Naive B cell (primary cell): ENCODE measurements at regions not wholly inside any gene's neighbourhood (a gene's known extent, or its start where the extent isn't known, plus 50 kb on each side); places are given as distances from the start of the nearest gene placed in this dataset.
"Not testable (repeated sequence)": the region's sequence is repeated elsewhere in the genome, so short reads cannot be mapped to it uniquely, and the experiment has no call there.

ENCODE experiments used
- ATAC-seq, 2 donors: fragments of 150-1000 bp; cut with Tn5 transposase; 2 replicates each; pipeline ENCODE4 v1.10.0; 2021; ENCODE audit warnings: low read depth in 2 of 2, mild to moderate bottlenecking in 2 of 2, moderate library complexity in 2 of 2
- DNase-seq: peaks from one replicate; pipeline ENCODE4 v3.0.0; 2022
- H3K27ac Mint-ChIP-seq, 6 donors: one replicate each; pipeline ENCODE4 v1.8.0; 2020 to 2022; ENCODE audit warnings: mild to moderate bottlenecking in 6 of 6, mixed read lengths in 6 of 6, moderate library complexity in 5 of 6, inconsistent platforms in 2 of 6
- H3K27me3 Mint-ChIP-seq, 3 donors: one replicate each; pipeline ENCODE4 v1.8.0; 2021 to 2022; ENCODE audit warnings: mixed read lengths in 3 of 3, mild to moderate bottlenecking in 1 of 3
- H3K36me3 Mint-ChIP-seq, 2 donors: one replicate each; pipeline ENCODE4 v1.8.0; 2020 to 2022; ENCODE audit warnings: mixed read lengths in 2 of 2, inconsistent platforms in 1 of 2, mild to moderate bottlenecking in 1 of 2
- H3K4me1 Mint-ChIP-seq, 3 donors: one replicate each; pipeline ENCODE4 v1.8.0; 2020 to 2022; ENCODE audit warnings: mixed read lengths in 3 of 3, inconsistent platforms in 1 of 3, mild to moderate bottlenecking in 1 of 3, moderate library complexity in 1 of 3
- H3K4me3 Mint-ChIP-seq, 8 donors: one replicate each; pipeline ENCODE4 v1.8.0; 2020 to 2022; ENCODE audit warnings: mild to moderate bottlenecking in 8 of 8, mixed read lengths in 8 of 8, moderate library complexity in 8 of 8, inconsistent platforms in 2 of 8
- H3K9me3 Mint-ChIP-seq, 7 donors: one replicate each; pipeline ENCODE4 v1.8.0; 2020 to 2022; ENCODE audit warnings: mixed read lengths in 7 of 7, mild to moderate bottlenecking in 5 of 7, inconsistent platforms in 2 of 7, moderate library complexity in 1 of 7

DNA sequence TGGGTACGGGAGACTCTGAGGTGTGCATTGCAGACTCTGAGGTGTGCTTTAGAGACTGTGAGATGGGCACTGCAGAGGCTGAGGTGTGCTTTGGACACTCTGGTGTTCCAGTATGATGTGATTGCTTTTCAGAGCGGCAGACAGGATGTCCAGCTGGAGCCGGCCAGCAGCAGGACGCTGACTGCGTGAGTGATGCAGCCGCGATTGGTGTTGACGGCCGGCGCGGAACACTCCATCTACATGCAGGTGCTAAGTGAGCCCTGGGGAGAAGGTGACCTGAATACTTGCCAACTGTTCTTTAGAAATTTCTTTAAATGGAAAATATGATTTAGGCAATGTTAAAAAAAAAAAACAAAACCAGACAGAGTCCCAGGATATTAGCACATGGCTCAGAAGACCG lies 103.1 kb upstream of the PPP2R3B start:
- Mint-ChIP-seq H3K27ac (no peak overlapping the region), H3K4me1 (no peaks in the 10 kb centered on the region), H3K27me3 (peaks cover 0 to 10% (median 0%) of the 10 kb centered on the region in 3 donors), H3K4me3 (no peak overlapping the region), H3K36me3 (no peaks in the 10 kb centered on the region), H3K9me3 (peaks cover 0 to 13% (median 6%) of the 10 kb centered on the region in 7 donors)
- DNase-seq: no peak
- no peak for ATAC-seq

DNA sequence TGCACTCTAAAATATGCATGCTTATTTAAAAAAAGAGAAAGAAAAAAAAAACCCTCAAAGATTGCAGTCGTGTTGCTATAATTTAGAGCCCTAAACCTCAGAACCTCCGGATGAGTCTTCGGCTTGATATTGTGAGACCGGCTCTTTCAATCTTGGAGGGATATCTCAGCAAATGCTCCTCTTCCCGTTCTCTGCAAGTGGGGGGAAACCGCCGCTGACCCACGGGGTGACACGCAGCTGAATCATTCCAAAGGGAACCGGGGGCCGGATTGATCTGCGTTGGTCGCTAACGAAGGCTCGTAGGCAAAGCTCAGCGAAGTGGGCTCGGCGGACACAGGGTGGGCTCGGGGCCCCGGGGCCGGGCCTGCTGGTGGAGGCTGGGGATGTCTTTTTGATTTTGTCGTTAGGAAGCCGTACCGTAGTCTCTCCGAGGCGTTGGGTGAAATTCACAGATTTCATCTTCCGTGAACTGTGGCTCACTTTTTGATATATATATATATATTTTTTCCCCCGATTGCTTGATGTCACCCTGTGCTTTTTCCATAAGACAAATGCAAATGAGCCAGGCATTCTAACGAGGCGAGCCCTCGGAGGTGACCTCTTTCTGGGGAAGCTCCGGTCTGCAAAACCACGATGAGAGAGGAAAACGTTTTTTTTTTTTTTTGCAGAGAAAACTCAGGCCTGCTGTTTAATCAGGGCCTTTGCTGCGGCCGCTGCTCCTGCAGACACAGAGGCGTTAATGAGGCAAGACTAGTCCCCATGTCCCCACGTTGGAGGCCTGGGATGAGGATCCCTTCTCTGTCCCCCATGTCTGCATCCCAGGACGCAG lies 110.7 kb upstream of the PPP2R3B start:
- ATAC-seq: no peak

DNA sequence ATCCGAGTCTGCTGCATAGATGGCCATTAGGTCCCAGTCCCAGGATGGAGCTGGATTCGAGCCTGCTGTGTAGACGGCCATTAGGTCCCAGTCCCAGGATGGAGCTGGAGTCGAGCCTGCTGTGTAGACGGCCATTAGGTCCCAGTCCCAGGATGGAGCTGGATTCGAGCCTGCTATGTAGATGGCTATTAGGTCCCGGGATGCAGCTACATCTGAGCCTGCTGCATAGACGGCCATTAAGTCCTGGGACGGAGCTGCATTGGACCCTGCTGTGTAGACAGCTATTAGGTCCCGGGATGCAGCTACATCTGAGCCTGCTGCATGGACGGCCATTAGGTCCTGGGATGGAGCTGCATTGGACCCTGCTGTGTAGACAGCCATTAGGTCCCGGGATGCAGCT lies 112.2 kb upstream of the PPP2R3B start:
- not testable (repeated sequence) for DNase-seq, H3K27ac Mint-ChIP-seq, ATAC-seq, H3K4me3 Mint-ChIP-seq, H3K4me1 Mint-ChIP-seq
- peaks cover 0 to 14% of the 10 kb centered on the region in 2 donors for H3K36me3 Mint-ChIP-seq
- H3K27me3 Mint-ChIP-seq: peaks cover 20 to 39% (median 27%) of the 10 kb centered on the region in 3 donors
- H3K9me3 Mint-ChIP-seq: peaks cover 0 to 14% (median 6%) of the 10 kb centered on the region in 7 donors

More for the DNA sequence above, 110.7 kb upstream of the PPP2R3B start:
- H3K4me3 Mint-ChIP-seq: peak overlapping the region in 1 of 8 donors; percentile 29
- H3K4me1 Mint-ChIP-seq: peaks cover 0 to 2% (median 0%) of the 10 kb centered on the region in 3 donors
- peaks cover 3 to 9% (median 5%) of the 10 kb centered on the region in 7 donors for H3K9me3 Mint-ChIP-seq
- H3K27ac Mint-ChIP-seq: no peak overlapping the region
- DNase-seq: no peak
- peaks cover 15 to 33% (median 20%) of the 10 kb centered on the region in 3 donors for H3K27me3 Mint-ChIP-seq
- H3K36me3 Mint-ChIP-seq: peaks cover 0 to 9% of the 10 kb centered on the region in 2 donors

DNA sequence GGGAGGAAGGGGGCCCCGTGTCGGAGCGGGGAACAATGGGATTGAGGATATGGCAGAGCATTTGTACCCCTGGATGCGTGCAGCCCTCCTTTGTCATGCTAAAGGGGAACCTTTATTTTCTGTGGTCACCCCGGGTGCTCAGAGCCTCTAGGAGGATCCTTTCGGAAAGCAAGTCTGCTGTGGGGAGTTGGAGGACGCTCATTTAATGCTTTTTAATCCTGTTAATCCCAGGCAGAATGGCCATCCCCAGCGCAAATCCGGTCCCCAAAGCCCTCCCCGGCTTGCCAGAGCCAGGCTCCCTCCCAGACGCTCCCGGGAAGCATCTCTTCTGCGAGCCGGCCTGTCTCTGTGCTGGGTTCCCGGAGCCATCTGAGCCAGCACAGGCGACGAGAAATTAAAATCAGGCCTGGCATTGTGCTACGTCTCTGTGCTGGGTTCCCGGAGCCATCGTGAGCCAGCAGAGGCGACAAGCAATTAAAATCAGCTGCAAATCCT lies 113.2 kb upstream of the PPP2R3B start:
- no peak for DNase-seq
- peaks cover 0 to 14% (median 6%) of the 10 kb centered on the region in 7 donors for H3K9me3 Mint-ChIP-seq
- H3K27ac Mint-ChIP-seq: no peak overlapping the region

DNA sequence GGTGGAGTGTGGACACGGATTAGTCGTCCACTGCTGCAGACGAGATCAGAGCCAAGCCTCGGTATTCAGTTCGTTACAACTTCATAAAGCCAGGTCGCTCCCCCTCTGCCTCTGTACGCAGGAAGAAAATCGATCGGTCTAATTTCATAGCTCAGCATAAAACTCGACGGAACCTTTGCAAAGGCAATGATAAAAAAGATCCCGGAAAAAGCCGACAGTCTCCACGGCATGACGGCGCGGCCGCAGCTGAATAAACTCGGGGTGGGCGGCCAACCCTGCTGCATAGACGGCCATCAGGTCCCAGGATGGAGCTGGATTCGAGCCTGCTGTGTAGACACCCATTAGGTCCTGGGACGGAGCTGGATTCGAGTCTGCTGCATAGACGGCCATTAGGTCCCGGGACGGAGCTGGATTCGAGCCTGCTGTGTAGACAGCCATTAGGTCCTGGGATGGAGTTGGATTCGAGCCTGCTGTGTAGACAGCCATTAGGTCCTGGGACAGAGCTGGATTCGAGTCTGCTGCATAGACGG lies 113.8 kb upstream of the PPP2R3B start:
- ATAC-seq (no peak), DNase-seq (no peak)
- H3K27ac Mint-ChIP-seq: no peak overlapping the region
- H3K9me3 Mint-ChIP-seq: peaks cover 0 to 14% (median 6%) of the 10 kb centered on the region in 7 donors
- H3K4me1 Mint-ChIP-seq: peaks cover 0 to 2% (median 0%) of the 10 kb centered on the region in 3 donors
- no peak overlapping the region for H3K4me3 Mint-ChIP-seq
- H3K36me3 Mint-ChIP-seq: peaks cover 0 to 14% of the 10 kb centered on the region in 2 donors
- H3K27me3 Mint-ChIP-seq: peaks cover 26 to 39% (median 27%) of the 10 kb centered on the region in 3 donors

More for the DNA sequence above, 113.2 kb upstream of the PPP2R3B start:
- Mint-ChIP-seq H3K27me3 (peaks cover 25 to 39% (median 27%) of the 10 kb centered on the region in 3 donors), H3K4me3 (no peak overlapping the region), H3K36me3 (peaks cover 0 to 14% of the 10 kb centered on the region in 2 donors), H3K4me1 (peaks cover 0 to 2% (median 0%) of the 10 kb centered on the region in 3 donors)
- ATAC-seq: no peak

DNA sequence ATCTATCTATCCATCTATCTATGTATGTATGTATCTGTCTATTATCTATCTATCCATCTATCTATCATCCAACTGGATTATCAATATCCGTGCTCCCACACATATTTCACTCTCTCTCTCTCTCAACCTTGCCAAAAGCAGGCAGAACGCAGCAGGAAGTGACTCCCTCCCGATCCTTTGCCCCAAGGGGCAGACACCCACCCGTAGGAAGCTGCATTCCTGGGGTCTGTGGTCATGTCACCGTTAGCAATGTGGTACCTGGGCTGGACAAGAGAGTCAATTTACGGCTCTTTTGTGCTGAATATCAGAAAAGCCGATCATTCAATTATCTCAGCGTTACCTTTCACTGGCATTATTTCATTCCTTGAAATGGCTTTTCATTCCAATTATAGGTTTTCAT lies 119.6 kb upstream of the PPP2R3B start:
- no peak for DNase-seq
- H3K27ac Mint-ChIP-seq: no peak overlapping the region

DNA sequence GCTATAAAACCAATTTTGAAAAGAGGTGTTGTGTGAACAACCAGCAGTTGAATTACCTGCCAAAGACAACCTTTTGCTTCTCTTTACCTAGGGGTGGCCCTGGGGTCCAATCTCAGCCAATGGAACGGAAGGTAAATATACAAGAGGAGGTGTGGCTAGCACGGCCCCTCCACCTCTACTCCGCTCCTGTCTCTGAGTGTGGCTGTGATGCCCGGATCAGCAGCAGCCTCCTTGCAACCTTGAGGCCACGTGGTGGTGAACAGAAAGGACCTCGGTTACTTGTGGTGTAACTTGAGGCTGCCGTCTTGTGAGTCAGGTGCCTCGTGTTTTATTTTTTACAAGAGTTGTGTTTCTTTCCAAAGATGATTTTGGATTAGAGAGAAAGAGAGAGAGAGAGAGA lies 121.5 kb upstream of the PPP2R3B start:
- ATAC-seq: no peak
- Mint-ChIP-seq H3K36me3 (no peaks in the 10 kb centered on the region), H3K4me1 (no peaks in the 10 kb centered on the region), H3K27ac (no peak overlapping the region), H3K9me3 (peaks cover 0 to 28% (median 15%) of the 10 kb centered on the region in 7 donors), H3K27me3 (peaks cover 0 to 12% (median 0%) of the 10 kb centered on the region in 3 donors), H3K4me3 (no peak overlapping the region)
- DNase-seq: no peak

More for the DNA sequence above, 119.6 kb upstream of the PPP2R3B start:
- Mint-ChIP-seq H3K27me3 (peaks cover 16 to 26% (median 17%) of the 10 kb centered on the region in 3 donors), H3K36me3 (peaks cover 0 to 14% of the 10 kb centered on the region in 2 donors), H3K4me3 (no peak overlapping the region), H3K4me1 (no peaks in the 10 kb centered on the region), H3K9me3 (peaks cover 13 to 34% (median 22%) of the 10 kb centered on the region in 7 donors)
- ATAC-seq: no peak

DNA sequence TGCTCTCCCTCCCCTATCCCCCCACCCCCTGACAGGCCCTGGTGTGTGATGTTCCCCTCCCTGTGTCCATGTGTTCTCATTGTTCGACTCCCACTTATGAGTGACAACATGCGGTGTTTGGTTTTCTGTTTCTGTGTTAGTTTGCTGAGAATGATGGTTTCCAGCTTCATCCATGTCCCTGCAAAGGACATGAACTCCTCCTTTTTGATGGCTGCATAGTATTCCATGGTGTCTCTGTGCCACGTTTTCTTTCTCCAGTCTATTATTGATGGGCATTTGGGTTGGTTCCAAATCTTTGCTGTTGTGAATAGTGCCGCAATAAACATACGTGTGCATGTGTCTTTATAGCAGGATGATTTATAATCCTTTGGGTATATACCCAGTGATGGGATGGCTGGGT lies 121.8 kb upstream of the SHOX start:
- DNase-seq, H3K27ac Mint-ChIP-seq, ATAC-seq, H3K4me3 Mint-ChIP-seq, H3K4me1 Mint-ChIP-seq, H3K36me3 Mint-ChIP-seq: not testable (repeated sequence)
- Mint-ChIP-seq H3K27me3 (peaks cover 0 to 12% (median 0%) of the 10 kb centered on the region in 3 donors), H3K9me3 (peaks cover 0 to 28% (median 15%) of the 10 kb centered on the region in 7 donors)

DNA sequence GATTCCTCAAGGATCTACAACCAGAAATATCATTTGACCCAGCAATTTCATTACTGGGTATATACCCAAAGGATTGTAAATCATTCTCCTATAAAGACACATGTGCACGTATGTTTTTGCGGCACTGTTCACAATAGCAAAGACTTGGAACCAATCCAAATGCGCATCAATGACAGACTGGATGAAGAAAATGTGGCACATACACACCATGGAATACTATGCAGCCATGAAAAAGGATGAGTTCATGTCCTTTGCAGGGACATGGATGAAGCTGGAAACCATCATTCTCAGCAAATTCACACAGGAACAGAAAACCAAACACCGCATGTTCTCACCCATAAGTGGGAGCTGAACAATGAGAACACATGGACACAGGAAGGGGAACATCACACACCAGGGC lies 119.5 kb upstream of the SHOX start:
- not testable (repeated sequence) for H3K4me3 Mint-ChIP-seq, H3K27ac Mint-ChIP-seq, H3K27me3 Mint-ChIP-seq, ATAC-seq, DNase-seq, H3K4me1 Mint-ChIP-seq, H3K36me3 Mint-ChIP-seq
- H3K9me3 Mint-ChIP-seq: peaks cover 3 to 28% (median 15%) of the 10 kb centered on the region in 7 donors

DNA sequence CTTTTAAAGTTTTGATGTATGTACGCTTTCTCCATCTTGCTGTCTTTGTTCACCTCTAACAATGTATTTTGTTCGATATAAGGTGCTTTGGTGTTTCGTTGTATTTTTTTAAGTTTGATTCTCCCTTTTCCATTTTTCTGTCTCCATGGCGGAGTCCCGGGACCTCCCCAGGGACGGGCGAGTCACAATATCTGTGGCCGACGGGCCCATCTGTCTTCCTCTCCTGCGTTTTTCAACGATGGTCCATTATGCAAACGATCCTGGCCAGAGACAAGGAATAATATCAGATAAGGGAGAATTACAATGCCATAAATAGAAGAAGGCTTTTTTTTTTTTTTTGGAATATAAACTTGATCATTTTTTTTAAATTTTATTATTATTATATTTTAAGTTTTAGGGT lies 112.3 kb upstream of the SHOX start:
- Mint-ChIP-seq H3K36me3 (peaks cover 0 to 18% of the 10 kb centered on the region in 2 donors), H3K27me3 (peaks cover 4 to 22% (median 12%) of the 10 kb centered on the region in 3 donors), H3K27ac (no peak overlapping the region), H3K4me3 (no peak overlapping the region), H3K9me3 (peaks cover 6 to 18% (median 7%) of the 10 kb centered on the region in 7 donors), H3K4me1 (peaks cover 2 to 7% (median 5%) of the 10 kb centered on the region in 3 donors)
- DNase-seq (no peak), ATAC-seq (no peak)

DNA sequence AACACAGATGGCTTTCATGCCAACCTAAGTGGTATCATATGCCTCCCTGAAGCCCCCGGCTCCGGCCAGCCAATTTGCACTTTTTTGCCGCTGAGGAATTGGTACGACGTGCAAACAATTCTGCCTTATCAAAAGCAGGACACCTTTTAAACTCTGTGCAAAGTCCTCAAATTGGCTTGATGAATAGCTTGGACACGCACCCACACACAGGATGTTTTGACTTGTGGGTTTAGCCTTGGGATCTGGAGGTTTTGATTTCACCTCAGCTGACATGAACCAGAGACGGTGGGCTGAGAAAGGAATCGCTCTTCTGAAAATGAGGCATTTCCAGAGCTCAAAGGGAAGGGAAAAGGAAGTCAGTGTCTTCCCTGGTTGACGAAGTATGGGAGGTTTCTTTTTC lies 110.8 kb upstream of the SHOX start:
- H3K4me3 Mint-ChIP-seq: no peak overlapping the region
- no peak overlapping the region for H3K27ac Mint-ChIP-seq
- peaks cover 4 to 22% (median 12%) of the 10 kb centered on the region in 3 donors for H3K27me3 Mint-ChIP-seq
- H3K9me3 Mint-ChIP-seq: peaks cover 6 to 18% (median 10%) of the 10 kb centered on the region in 7 donors
- ATAC-seq: no peak
- peaks cover 2 to 7% (median 5%) of the 10 kb centered on the region in 3 donors for H3K4me1 Mint-ChIP-seq
- H3K36me3 Mint-ChIP-seq: peaks cover 0 to 18% of the 10 kb centered on the region in 2 donors
- no peak for DNase-seq

DNA sequence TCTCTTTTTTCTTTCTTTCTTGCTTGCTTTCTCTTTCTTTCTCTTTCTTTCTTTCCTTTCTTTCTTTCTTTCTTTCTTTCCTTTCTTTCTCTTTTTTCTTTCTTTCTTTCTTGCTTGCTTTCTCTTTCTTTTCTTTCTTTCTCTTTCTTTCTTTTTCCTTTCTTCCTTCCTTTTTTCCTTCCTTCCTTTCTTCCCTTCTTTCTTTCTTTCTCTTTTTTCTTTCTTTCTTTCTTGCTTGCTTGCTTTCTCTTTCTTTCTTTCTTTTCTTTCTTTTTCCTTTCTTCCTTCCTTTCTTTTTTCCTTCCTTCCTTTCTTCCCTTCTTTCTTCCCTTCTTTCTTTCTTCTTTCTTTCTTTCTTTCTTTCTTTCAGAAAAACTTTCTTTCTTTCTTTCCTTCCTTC lies 108.1 kb upstream of the SHOX start:
- no peak overlapping the region for H3K4me3 Mint-ChIP-seq
- H3K27me3 Mint-ChIP-seq: peaks cover 0 to 9% (median 0%) of the 10 kb centered on the region in 3 donors
- H3K4me1 Mint-ChIP-seq: no peaks in the 10 kb centered on the region
- H3K36me3 Mint-ChIP-seq: peaks cover 0 to 9% of the 10 kb centered on the region in 2 donors
- peaks cover 0 to 23% (median 16%) of the 10 kb centered on the region in 7 donors for H3K9me3 Mint-ChIP-seq
- no peak for ATAC-seq
- DNase-seq: no peak
- peak overlapping the region in 1 of 6 donors; percentile 97 for H3K27ac Mint-ChIP-seq

DNA sequence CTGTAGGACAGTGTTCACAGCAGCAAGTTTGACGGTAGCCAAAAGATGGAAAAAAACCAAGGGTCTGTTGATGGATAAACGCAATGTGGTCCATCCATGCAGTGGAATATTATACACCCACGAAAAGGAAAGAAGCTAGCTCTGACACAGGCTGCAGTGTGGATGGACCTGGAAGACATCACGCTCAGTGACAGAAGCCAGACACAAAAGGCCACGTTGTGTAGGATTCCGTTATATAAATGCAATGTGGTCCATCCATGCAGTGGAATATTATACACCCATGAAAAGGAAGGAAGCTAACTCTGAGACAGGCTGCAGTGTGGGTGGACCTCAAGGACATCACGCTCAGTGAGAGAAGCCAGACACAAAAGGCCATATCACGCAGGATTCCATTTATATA lies 105.5 kb upstream of the SHOX start:
- Mint-ChIP-seq H3K9me3 (peaks cover 0 to 27% (median 12%) of the 10 kb centered on the region in 7 donors), H3K4me1 (no peaks in the 10 kb centered on the region), H3K27me3 (peaks cover 0 to 9% (median 0%) of the 10 kb centered on the region in 3 donors), H3K4me3 (no peak overlapping the region), H3K27ac (no peak overlapping the region), H3K36me3 (peaks cover 0 to 9% of the 10 kb centered on the region in 2 donors)
- DNase-seq: no peak
- ATAC-seq: no peak
